ENCODE measurements at regions not wholly inside any gene's neighbourhood (a gene's known extent, or its start where the extent isn't known, plus 50 kb on each side); places are given as distances from the start of the nearest gene placed in this dataset.

DNA sequence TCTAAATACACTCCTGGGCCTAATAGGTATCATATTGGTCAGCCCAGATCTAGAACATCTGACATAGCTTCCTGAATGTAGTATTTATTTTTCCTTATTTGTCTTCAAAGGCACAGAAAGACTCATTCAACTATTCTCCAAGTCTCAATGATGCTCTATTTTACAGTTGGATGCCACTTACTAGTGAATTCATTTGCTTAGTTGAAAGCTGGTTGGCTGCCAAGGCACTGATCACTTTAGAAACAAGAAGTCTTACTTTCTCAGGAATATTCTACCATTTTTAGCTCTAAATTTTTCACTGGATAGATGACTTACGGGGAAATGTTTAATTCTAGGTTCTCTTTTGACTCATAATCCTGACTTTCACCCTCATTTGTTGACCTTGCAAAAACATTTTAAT is 863.4 kb downstream of the SORCS1 start:
- intact Hi-C loops (cut with DNase I), result no loop called here
- no peak overlapping the region for H3K27ac ChIP-seq (replicated peaks in 1 of 4)
- WGBS, result 83% methylated on average over 1 of the region's 1 CpG

GRCh38 chr10:106296750-106297392 is 867.6 kb downstream of the SORCS1 start:
- Histone ChIP-seq H3K36me3 (no peaks in the 10 kb centered on the region), H3K27ac (replicated peaks in 1 of 4) (no peak overlapping the region), H3K4me1 (no peaks in the 10 kb centered on the region), H3K9me3 (peaks cover 0 to 3% (median 0%) of the 10 kb centered on the region in 4 donors), H3K4me3 (no peak overlapping the region), H3K27me3 (no peaks in the 10 kb centered on the region)
- TF ChIP-seq POLR2A (IDR thresholded peaks at IDR 0.05; ENCODE audit: low read depth), result no peak
- TF ChIP-seq EP300 (IDR thresholded peaks at IDR 0.05), result no peak
- no peak for TF ChIP-seq CTCF (IDR thresholded peaks at IDR 0.05)
- no peak for TF ChIP-seq POLR2AphosphoS5 (IDR thresholded peaks at IDR 0.05)
- DNase-seq (ENCODE audit: extremely low spot score), result no peak
- intact Hi-C loops (cut with DNase I), result no loop called here
- WGBS, result 59% methylated on average over 3 of the region's 3 CpGs

More for the DNA sequence above, 863.4 kb downstream of the SORCS1 start:
- Histone ChIP-seq H3K36me3 (no peaks in the 10 kb centered on the region), H3K27me3 (no peaks in the 10 kb centered on the region), H3K9me3 (peaks cover 0 to 3% (median 0%) of the 10 kb centered on the region in 4 donors), H3K4me3 (no peak overlapping the region), H3K4me1 (no peaks in the 10 kb centered on the region)
- no peak for TF ChIP-seq EP300 (IDR thresholded peaks at IDR 0.05)
- TF ChIP-seq POLR2A (IDR thresholded peaks at IDR 0.05; ENCODE audit: low read depth), result no peak
- no peak for TF ChIP-seq CTCF (IDR thresholded peaks at IDR 0.05)
- no peak for TF ChIP-seq POLR2AphosphoS5 (IDR thresholded peaks at IDR 0.05)
- no peak for DNase-seq (ENCODE audit: extremely low spot score)

DNA sequence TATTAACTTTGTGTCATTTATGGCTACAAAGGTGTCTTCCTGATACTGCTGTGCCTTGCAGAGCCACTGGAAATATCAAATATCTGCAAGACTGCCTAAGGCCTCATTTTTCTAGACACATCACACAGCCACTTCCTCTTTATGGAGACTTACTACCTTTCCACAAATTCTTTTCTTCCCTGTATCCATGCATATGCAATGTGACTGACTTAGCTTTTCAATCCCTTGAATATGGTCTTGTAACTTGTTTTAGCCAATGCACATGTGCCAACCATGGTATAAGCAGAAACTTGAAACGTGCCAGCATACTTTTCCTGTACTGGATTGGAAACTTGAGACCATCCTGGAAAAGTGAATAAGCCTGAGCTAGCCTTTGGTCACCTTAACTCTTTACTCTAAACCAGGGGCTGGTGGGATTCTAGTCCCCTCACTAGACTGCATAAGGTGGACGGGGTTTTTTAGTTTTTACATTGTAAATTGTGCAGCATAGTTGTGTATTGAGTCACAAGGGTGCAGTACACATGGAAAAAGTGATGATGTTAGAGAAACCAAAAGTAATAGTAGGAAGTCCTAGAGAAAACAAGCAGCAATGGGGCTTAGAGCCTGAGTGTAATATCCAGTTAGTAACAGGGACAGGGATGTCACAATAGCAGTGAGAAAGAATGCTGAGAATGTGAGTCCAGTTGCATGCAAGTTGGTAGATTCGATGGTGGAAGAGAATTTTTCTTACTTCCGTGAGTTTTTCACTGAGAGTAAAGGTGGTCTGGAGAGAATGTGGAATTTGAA is 879.5 kb downstream of the SORCS1 start:
- WGBS, result 74% methylated on average over 4 of the region's 4 CpGs
- TF ChIP-seq POLR2AphosphoS5 (IDR thresholded peaks at IDR 0.05) (no peak), EP300 (IDR thresholded peaks at IDR 0.05) (no peak), CTCF (IDR thresholded peaks at IDR 0.05) (no peak), POLR2A (IDR thresholded peaks at IDR 0.05; ENCODE audit: low read depth) (no peak)

GRCh38 chr10:106280896-106281460 is 883.5 kb downstream of the SORCS1 start:
- Histone ChIP-seq H3K4me3 (no peak overlapping the region), H3K27me3 (no peaks in the 10 kb centered on the region), H3K27ac (replicated peaks in 1 of 4) (no peak overlapping the region), H3K36me3 (no peaks in the 10 kb centered on the region), H3K4me1 (no peaks in the 10 kb centered on the region), H3K9me3 (no peaks in the 10 kb centered on the region)
- 67% methylated on average over 7 of the region's 7 CpGs for WGBS
- no peak for TF ChIP-seq CTCF (IDR thresholded peaks at IDR 0.05)
- TF ChIP-seq EP300 (IDR thresholded peaks at IDR 0.05), result no peak
- TF ChIP-seq POLR2A (IDR thresholded peaks at IDR 0.05; ENCODE audit: low read depth), result no peak
- no peak for TF ChIP-seq POLR2AphosphoS5 (IDR thresholded peaks at IDR 0.05)
- intact Hi-C loops (cut with DNase I), result no loop called here
- no peak for DNase-seq (ENCODE audit: extremely low spot score)

More for the DNA sequence above, 879.5 kb downstream of the SORCS1 start:
- intact Hi-C loops (cut with DNase I), result no loop called here
- no peaks in the 10 kb centered on the region for H3K4me1 ChIP-seq
- no peaks in the 10 kb centered on the region for H3K9me3 ChIP-seq
- no peak for DNase-seq (ENCODE audit: extremely low spot score)
- H3K27ac ChIP-seq (replicated peaks in 1 of 4), result no peak overlapping the region
- no peaks in the 10 kb centered on the region for H3K27me3 ChIP-seq
- H3K36me3 ChIP-seq, result no peaks in the 10 kb centered on the region
- no peak overlapping the region for H3K4me3 ChIP-seq

Data from esophagus muscularis mucosa (tissue), 4 donors.